PC-9 (cell line): ENCODE measurements at regions not wholly inside any gene's neighbourhood (a gene's known extent, or its start where the extent isn't known, plus 50 kb on each side); places are given as distances from the start of the nearest gene placed in this dataset.

Experiments
- EZH2 ChIP-seq: fragments of 200-600 bp; sonication (generic); IDR thresholded peaks from 2 replicates; pipeline ENCODE4 v1.8.0; 2017; ENCODE audit warnings: antibody characterized with exemption, low read depth
- TF ChIP-seq, protein P1 (sequence below): fragments of 200-600 bp; sonication (generic); conservative IDR thresholded peaks from 2 replicates; pipeline ENCODE4 v1.6.1; 2017; ENCODE audit warnings: mixed run types, antibody characterized with exemption, mild to moderate bottlenecking, moderate library complexity

DNA sequence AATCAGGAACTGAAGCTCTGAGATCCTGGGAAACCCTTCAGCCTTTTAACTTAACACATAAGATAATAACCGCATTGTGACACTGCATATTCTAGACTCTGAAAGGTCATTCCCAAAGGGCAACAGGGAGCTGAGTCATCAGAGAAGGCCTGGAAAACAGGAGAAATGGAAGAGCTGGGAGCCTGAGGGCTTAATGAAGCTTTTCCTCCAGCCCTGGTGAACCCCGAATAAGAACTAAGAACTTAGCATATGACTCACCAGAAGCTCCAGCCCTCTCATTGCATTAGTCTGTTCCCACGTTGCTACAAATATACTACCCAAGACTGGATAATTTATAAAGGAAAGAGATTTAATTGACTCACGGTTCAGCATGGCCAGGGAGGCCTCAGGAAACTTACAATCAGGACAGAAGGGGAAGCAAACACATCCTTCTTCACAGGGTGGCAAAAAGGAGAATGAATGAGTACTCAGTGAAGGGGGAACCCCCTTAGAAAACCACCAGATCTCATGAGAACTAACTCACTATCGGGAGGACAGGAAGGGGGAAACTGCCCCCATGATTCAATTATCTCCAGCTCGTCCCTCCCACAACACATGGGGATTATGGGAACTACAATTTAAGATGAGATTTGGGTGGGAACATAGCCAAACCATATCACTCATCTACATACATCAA lies 648.5 kb downstream of the TFAP2A start:
- TF ChIP-seq, protein P1, sequence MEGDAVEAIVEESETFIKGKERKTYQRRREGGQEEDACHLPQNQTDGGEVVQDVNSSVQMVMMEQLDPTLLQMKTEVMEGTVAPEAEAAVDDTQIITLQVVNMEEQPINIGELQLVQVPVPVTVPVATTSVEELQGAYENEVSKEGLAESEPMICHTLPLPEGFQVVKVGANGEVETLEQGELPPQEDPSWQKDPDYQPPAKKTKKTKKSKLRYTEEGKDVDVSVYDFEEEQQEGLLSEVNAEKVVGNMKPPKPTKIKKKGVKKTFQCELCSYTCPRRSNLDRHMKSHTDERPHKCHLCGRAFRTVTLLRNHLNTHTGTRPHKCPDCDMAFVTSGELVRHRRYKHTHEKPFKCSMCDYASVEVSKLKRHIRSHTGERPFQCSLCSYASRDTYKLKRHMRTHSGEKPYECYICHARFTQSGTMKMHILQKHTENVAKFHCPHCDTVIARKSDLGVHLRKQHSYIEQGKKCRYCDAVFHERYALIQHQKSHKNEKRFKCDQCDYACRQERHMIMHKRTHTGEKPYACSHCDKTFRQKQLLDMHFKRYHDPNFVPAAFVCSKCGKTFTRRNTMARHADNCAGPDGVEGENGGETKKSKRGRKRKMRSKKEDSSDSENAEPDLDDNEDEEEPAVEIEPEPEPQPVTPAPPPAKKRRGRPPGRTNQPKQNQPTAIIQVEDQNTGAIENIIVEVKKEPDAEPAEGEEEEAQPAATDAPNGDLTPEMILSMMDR, result no peak
- TF ChIP-seq EZH2, result no peak
